NB4 (cell line): ENCODE measurements at regions not wholly inside any gene's neighbourhood (a gene's known extent, or its start where the extent isn't known, plus 50 kb on each side); places are given as distances from the start of the nearest gene placed in this dataset.

ENCODE experiments used
- CTCF ChIP-seq: IDR thresholded peaks from one replicate; pipeline ENCODE4 v1.5.1; 2012; ENCODE audit warnings: low read depth, low read length
- MYC ChIP-seq: IDR thresholded peaks from 2 replicates; pipeline ENCODE4 v1.6.1; 2011; ENCODE audit warnings: low read depth, low read length

- TF ChIP-seq CTCF (no peak), MYC (no peak)
Measured at GRCh38 chr12:78418919-78419318, 445.7 kb upstream of the SYT1 start.
